ENCODE measurements at regions not wholly inside any gene's neighbourhood (a gene's known extent, or its start where the extent isn't known, plus 50 kb on each side); places are given as distances from the start of the nearest gene placed in this dataset.

- TF ChIP-seq GABPA (IDR thresholded peaks at IDR 0.05 in 1 of 2, conservative IDR thresholded peaks at IDR 0.05 in 1 of 2) (no peak), HNF4G (IDR thresholded peaks at IDR 0.05) (no peak), RXRA (IDR thresholded peaks at IDR 0.05) (no peak), YY1 (IDR thresholded peaks at IDR 0.05) (no peak), RAD21 (IDR thresholded peaks at IDR 0.05) (no peak), EGR1 (IDR thresholded peaks at IDR 0.05; ENCODE audit: low read depth in 2 of 2) (no peak), NR2F2 (IDR thresholded peaks at IDR 0.05) (no peak)
Measured at GRCh38 chr2:78077633-78078032, 555.5 kb upstream of the LRRTM4 start (continued).

DNA sequence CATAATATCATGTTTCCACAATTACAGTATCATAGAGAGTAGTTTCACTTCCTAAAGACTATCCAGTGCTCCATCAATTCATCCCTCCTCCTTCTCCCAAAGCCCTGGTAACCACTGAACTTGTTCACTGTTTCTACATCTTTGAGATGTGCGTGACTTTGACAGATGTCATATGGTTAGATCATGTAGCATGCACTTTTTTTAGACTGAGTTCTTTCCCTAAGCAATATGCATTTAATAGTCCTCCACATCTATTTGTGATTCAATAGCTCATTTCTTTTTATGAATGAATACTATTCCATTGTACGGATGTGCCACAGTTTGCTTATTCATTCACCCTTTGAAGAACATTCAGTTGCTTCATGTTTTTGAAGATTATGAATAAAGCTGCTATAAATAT, 560.4 kb upstream of the LRRTM4 start:
- TF ChIP-seq FOXA2 (IDR thresholded peaks at IDR 0.05) = no peak
- no peak for TF ChIP-seq RAD21 (IDR thresholded peaks at IDR 0.05)
- no peak for TF ChIP-seq FOXA1 (IDR thresholded peaks at IDR 0.05)
- no peak for TF ChIP-seq YY1 (IDR thresholded peaks at IDR 0.05)
- TF ChIP-seq, protein P1, sequence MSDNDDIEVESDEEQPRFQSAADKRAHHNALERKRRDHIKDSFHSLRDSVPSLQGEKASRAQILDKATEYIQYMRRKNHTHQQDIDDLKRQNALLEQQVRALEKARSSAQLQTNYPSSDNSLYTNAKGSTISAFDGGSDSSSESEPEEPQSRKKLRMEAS (IDR thresholded peaks at IDR 0.05) = no peak
- no peak for TF ChIP-seq GABPA (IDR thresholded peaks at IDR 0.05 in 1 of 2, conservative IDR thresholded peaks at IDR 0.05 in 1 of 2)
- TF ChIP-seq SP1 (IDR thresholded peaks at IDR 0.05) = no peak
- TF ChIP-seq HNF4A (conservative IDR thresholded peaks at IDR 0.05) = no peak
- TF ChIP-seq EGR1 (IDR thresholded peaks at IDR 0.05; ENCODE audit: low read depth in 2 of 2) = no peak
- no peak for TF ChIP-seq ZBTB33 (IDR thresholded peaks at IDR 0.05)
- TF ChIP-seq ATF3 (IDR thresholded peaks at IDR 0.05) = no peak
- TF ChIP-seq NR2F2 (IDR thresholded peaks at IDR 0.05) = no peak
- TF ChIP-seq HNF4G (IDR thresholded peaks at IDR 0.05) = no peak
- TF ChIP-seq, protein P2, sequence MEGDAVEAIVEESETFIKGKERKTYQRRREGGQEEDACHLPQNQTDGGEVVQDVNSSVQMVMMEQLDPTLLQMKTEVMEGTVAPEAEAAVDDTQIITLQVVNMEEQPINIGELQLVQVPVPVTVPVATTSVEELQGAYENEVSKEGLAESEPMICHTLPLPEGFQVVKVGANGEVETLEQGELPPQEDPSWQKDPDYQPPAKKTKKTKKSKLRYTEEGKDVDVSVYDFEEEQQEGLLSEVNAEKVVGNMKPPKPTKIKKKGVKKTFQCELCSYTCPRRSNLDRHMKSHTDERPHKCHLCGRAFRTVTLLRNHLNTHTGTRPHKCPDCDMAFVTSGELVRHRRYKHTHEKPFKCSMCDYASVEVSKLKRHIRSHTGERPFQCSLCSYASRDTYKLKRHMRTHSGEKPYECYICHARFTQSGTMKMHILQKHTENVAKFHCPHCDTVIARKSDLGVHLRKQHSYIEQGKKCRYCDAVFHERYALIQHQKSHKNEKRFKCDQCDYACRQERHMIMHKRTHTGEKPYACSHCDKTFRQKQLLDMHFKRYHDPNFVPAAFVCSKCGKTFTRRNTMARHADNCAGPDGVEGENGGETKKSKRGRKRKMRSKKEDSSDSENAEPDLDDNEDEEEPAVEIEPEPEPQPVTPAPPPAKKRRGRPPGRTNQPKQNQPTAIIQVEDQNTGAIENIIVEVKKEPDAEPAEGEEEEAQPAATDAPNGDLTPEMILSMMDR (IDR thresholded peaks at IDR 0.05; ENCODE audit: low read depth, low read length, missing input control) = no peak
- no peak for TF ChIP-seq RXRA (IDR thresholded peaks at IDR 0.05)
- TF ChIP-seq, protein P3, sequence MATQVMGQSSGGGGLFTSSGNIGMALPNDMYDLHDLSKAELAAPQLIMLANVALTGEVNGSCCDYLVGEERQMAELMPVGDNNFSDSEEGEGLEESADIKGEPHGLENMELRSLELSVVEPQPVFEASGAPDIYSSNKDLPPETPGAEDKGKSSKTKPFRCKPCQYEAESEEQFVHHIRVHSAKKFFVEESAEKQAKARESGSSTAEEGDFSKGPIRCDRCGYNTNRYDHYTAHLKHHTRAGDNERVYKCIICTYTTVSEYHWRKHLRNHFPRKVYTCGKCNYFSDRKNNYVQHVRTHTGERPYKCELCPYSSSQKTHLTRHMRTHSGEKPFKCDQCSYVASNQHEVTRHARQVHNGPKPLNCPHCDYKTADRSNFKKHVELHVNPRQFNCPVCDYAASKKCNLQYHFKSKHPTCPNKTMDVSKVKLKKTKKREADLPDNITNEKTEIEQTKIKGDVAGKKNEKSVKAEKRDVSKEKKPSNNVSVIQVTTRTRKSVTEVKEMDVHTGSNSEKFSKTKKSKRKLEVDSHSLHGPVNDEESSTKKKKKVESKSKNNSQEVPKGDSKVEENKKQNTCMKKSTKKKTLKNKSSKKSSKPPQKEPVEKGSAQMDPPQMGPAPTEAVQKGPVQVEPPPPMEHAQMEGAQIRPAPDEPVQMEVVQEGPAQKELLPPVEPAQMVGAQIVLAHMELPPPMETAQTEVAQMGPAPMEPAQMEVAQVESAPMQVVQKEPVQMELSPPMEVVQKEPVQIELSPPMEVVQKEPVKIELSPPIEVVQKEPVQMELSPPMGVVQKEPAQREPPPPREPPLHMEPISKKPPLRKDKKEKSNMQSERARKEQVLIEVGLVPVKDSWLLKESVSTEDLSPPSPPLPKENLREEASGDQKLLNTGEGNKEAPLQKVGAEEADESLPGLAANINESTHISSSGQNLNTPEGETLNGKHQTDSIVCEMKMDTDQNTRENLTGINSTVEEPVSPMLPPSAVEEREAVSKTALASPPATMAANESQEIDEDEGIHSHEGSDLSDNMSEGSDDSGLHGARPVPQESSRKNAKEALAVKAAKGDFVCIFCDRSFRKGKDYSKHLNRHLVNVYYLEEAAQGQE (IDR thresholded peaks at IDR 0.05) = no peak
- TF ChIP-seq JUND (IDR thresholded peaks at IDR 0.05) = no peak
- TF ChIP-seq TAF1 (conservative IDR thresholded peaks at IDR 0.05) = no peak
- WGBS = 79% methylated on average over 2 of the region's 2 CpGs
- Histone ChIP-seq H3K9ac (ENCODE audit: low read depth in 1 of 2, low read length in 2 of 2) (no peak overlapping the region), H3K4me1 (ENCODE audit: control insufficient read depth in 4 of 4, insufficient read depth in 4 of 4, low read length in 3 of 4) (no peaks in the 10 kb centered on the region), H3K4me3 (ENCODE audit: low read depth in 1 of 3, low read length in 3 of 3) (no peak overlapping the region), H3K27me3 (ENCODE audit: control insufficient read depth in 4 of 4, insufficient read depth in 4 of 4, low read length in 3 of 4) (no peaks in the 10 kb centered on the region), H3K36me3 (ENCODE audit: control insufficient read depth in 4 of 4, insufficient read depth in 3 of 4, low read depth in 1 of 4, low read length in 3 of 4) (no peaks in the 10 kb centered on the region), H3K9me3 (ENCODE audit: control insufficient read depth in 4 of 4, low read length in 3 of 4) (no peaks in the 10 kb centered on the region), H3K27ac (ENCODE audit: low read depth in 1 of 2, low read length in 2 of 2) (no peak overlapping the region)
- DNase-seq (ENCODE audit: low spot score) = no peak
